ENCODE measurements at regions not wholly inside any gene's neighbourhood (a gene's known extent, or its start where the extent isn't known, plus 50 kb on each side); places are given as distances from the start of the nearest gene placed in this dataset.

GRCh38 chr4:79241846-79242245 is 84.0 kb downstream of the NAA11 start:
- no peaks in the 10 kb centered on the region for H3K9me3 Mint-ChIP-seq (ENCODE audit: insufficient read depth)
- H3K4me3 Mint-ChIP-seq, result no peak overlapping the region
- H3K27me3 Mint-ChIP-seq (ENCODE audit: low read depth), result no peaks in the 10 kb centered on the region
- no peaks in the 10 kb centered on the region for H3K36me3 Mint-ChIP-seq (ENCODE audit: low read depth)
- DNase-seq (no peak), ATAC-seq (no peak)
- POLR2A ChIA-PET, result no interaction called here
- CTCF ChIA-PET, result no interaction called here
- H3K27ac Mint-ChIP-seq, result no peak overlapping the region
- no peaks in the 10 kb centered on the region for H3K4me1 Mint-ChIP-seq (ENCODE audit: low read depth)

DNA sequence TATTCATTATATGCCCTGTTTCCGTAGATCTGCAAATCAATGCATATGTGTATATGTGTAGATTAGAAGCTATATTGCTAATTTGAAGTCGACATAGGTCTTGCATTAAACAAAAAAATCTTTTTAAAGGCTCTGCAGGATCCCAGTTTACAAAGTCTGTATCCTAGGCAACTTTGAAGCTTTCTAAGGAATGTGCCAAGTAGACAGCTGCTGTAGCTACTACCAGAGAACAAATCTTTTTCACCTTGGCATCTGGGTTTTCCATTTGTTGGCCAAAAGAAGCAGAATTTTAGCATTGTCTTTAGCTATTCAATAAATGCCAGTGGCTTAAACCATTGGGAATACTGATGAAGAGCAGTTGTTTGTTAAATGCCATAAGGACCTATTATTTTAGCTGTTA is 88.0 kb downstream of the NAA11 start:
- no peaks in the 10 kb centered on the region for H3K36me3 Mint-ChIP-seq (ENCODE audit: low read depth)
- CTCF ChIA-PET, result no interaction called here
- ATAC-seq (no peak), DNase-seq (no peak)
- H3K27me3 Mint-ChIP-seq (ENCODE audit: low read depth), result no peaks in the 10 kb centered on the region
- POLR2A ChIA-PET, result no interaction called here
- no peaks in the 10 kb centered on the region for H3K4me1 Mint-ChIP-seq (ENCODE audit: low read depth)
- H3K9me3 Mint-ChIP-seq (ENCODE audit: insufficient read depth), result no peaks in the 10 kb centered on the region
- no peak overlapping the region for H3K4me3 Mint-ChIP-seq
- no peak overlapping the region for H3K27ac Mint-ChIP-seq

DNA sequence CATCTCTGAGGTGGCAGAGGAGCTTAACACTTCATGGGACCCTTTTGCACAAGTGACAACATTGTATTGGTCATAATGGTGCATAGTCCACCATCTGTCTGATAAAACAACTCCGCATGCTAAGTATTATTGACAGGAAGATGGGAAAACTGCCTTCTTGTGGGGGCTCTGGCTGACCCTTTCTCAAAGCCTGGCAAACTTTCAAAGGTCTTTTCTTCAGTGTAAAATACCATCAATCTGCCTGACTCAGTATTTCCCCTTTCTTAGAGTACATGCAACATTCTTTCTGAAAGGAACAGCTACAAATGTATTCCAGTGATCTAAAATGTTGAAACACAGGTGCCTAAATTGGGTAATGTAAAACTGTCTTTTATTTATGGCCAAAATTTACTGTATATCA is 89.1 kb downstream of the NAA11 start:
- ChIA-PET CTCF (no interaction called here), POLR2A (no interaction called here)
- no peaks in the 10 kb centered on the region for H3K27me3 Mint-ChIP-seq (ENCODE audit: low read depth)
- H3K4me1 Mint-ChIP-seq (ENCODE audit: low read depth), result no peaks in the 10 kb centered on the region
- no peak overlapping the region for H3K27ac Mint-ChIP-seq
- H3K36me3 Mint-ChIP-seq (ENCODE audit: low read depth), result no peaks in the 10 kb centered on the region
- H3K9me3 Mint-ChIP-seq (ENCODE audit: insufficient read depth), result no peaks in the 10 kb centered on the region
- ATAC-seq, result no peak
- H3K4me3 Mint-ChIP-seq, result no peak overlapping the region
- no peak for DNase-seq

DNA sequence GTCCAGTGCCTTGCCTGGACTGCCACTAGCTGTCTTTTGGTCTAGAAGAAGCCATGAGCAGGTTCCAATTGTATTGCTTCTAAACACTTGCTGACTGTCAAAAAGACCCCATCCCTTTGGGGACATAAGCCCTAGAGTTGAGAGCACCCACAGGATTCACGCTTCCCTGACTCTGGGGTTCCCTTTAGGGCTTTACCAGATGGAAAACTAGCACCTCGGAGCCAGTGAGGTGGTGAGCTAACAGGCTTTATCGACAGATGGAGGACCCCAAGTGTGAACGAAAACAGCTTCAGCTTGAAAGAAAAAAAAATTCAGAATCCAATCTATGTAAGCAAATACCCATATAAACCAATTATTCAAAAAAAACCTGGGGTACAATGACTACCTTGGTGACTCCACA is 90.8 kb downstream of the NAA11 start:
- no peaks in the 10 kb centered on the region for H3K9me3 Mint-ChIP-seq (ENCODE audit: insufficient read depth)
- CTCF ChIA-PET, result no interaction called here
- POLR2A ChIA-PET, result no interaction called here
- no peak overlapping the region for H3K4me3 Mint-ChIP-seq
- H3K36me3 Mint-ChIP-seq (ENCODE audit: low read depth), result no peaks in the 10 kb centered on the region
- no peak overlapping the region for H3K27ac Mint-ChIP-seq
- H3K4me1 Mint-ChIP-seq (ENCODE audit: low read depth), result no peaks in the 10 kb centered on the region
- ATAC-seq, result no peak
- DNase-seq, result no peak
- H3K27me3 Mint-ChIP-seq (ENCODE audit: low read depth), result no peaks in the 10 kb centered on the region

GRCh38 chr4:79233820-79234219 is 92.0 kb downstream of the NAA11 start:
- CTCF ChIA-PET, result no interaction called here
- Mint-ChIP-seq H3K27me3 (ENCODE audit: low read depth) (no peaks in the 10 kb centered on the region), H3K4me3 (no peak overlapping the region), H3K27ac (no peak overlapping the region), H3K9me3 (ENCODE audit: insufficient read depth) (no peaks in the 10 kb centered on the region), H3K4me1 (ENCODE audit: low read depth) (no peaks in the 10 kb centered on the region), H3K36me3 (ENCODE audit: low read depth) (no peaks in the 10 kb centered on the region)
- POLR2A ChIA-PET, result no interaction called here
- ATAC-seq (no peak), DNase-seq (no peak)

DNA sequence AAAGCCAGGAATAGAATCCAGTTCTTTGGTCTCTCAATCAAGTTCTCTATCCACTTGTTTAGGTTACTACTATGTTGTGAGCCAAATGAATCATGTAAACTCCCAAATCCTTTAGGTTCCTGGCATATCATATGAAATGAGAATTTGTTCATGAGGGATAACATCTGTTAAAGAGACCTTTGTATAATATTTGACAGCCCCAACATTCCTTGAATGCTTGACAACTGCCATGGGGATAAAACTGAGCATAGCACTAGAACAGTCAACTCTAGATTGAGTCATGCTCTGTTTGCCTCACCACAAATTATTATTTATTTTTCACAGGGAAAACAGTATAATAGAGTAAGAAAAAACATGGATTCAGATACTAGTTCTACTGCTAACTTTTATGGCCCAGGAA is 93.3 kb downstream of the NAA11 start:
- no peak for ATAC-seq
- no peaks in the 10 kb centered on the region for H3K36me3 Mint-ChIP-seq (ENCODE audit: low read depth)
- no peaks in the 10 kb centered on the region for H3K27me3 Mint-ChIP-seq (ENCODE audit: low read depth)
- no peaks in the 10 kb centered on the region for H3K4me1 Mint-ChIP-seq (ENCODE audit: low read depth)
- no peak overlapping the region for H3K27ac Mint-ChIP-seq
- no peak for DNase-seq
- CTCF ChIA-PET, result no interaction called here
- no peaks in the 10 kb centered on the region for H3K9me3 Mint-ChIP-seq (ENCODE audit: insufficient read depth)
- POLR2A ChIA-PET, result no interaction called here
- no peak overlapping the region for H3K4me3 Mint-ChIP-seq

DNA sequence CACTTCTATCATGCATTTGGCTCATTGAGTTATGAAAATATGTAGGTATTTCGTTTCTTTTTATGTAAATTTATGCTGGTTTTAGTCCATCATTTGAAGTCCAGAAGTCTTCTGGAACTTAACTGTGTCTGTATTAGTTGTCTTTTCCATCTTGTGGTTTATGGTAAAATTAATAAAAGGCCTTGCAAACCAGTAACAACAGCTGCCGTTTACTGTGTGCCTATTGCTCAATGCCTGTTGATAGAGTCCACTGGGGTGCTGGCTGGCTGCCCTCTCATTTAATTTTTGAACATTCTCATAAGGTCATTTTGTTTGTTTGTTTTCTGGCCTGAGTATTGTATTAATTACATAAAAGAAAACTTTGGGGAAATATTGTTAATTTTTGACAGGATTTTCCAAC is 98.0 kb downstream of the NAA11 start:
- DNase-seq, result no peak
- no peak for ATAC-seq
- ChIA-PET CTCF (no interaction called here), POLR2A (no interaction called here)
- Mint-ChIP-seq H3K27ac (no peak overlapping the region), H3K27me3 (ENCODE audit: low read depth) (no peaks in the 10 kb centered on the region), H3K4me3 (no peak overlapping the region), H3K36me3 (ENCODE audit: low read depth) (no peaks in the 10 kb centered on the region), H3K9me3 (ENCODE audit: insufficient read depth) (no peaks in the 10 kb centered on the region), H3K4me1 (ENCODE audit: low read depth) (no peaks in the 10 kb centered on the region)

GRCh38 chr4:79225360-79225759 is 100.5 kb downstream of the NAA11 start:
- H3K27ac Mint-ChIP-seq, result no peak overlapping the region
- no peaks in the 10 kb centered on the region for H3K36me3 Mint-ChIP-seq (ENCODE audit: low read depth)
- H3K27me3 Mint-ChIP-seq (ENCODE audit: low read depth), result no peaks in the 10 kb centered on the region
- H3K4me3 Mint-ChIP-seq, result no peak overlapping the region
- DNase-seq (no peak), ATAC-seq (no peak)
- no peaks in the 10 kb centered on the region for H3K9me3 Mint-ChIP-seq (ENCODE audit: insufficient read depth)
- POLR2A ChIA-PET, result no interaction called here
- CTCF ChIA-PET, result no interaction called here
- no peaks in the 10 kb centered on the region for H3K4me1 Mint-ChIP-seq (ENCODE audit: low read depth)

DNA sequence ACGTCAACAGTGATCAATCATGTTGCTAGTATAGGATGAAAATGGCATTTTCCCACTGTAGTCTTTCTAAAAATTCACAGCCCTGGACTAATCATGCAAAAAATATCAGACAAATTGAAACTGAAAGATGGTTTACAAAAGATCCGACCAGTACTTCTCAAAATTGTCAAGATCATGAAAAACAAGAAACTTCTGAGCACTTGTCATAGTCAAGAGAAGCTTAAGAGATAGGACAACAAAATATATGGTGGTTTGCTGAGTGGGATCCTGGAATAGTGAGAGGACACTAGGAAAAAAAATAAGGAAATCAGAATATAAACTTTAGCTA is 101.1 kb downstream of the NAA11 start:
- ATAC-seq (no peak), DNase-seq (no peak)
- Mint-ChIP-seq H3K36me3 (ENCODE audit: low read depth) (no peaks in the 10 kb centered on the region), H3K4me3 (no peak overlapping the region), H3K27ac (no peak overlapping the region), H3K4me1 (ENCODE audit: low read depth) (no peaks in the 10 kb centered on the region), H3K27me3 (ENCODE audit: low read depth) (no peaks in the 10 kb centered on the region), H3K9me3 (ENCODE audit: insufficient read depth) (no peaks in the 10 kb centered on the region)
- CTCF ChIA-PET, result no interaction called here
- POLR2A ChIA-PET, result no interaction called here

DNA sequence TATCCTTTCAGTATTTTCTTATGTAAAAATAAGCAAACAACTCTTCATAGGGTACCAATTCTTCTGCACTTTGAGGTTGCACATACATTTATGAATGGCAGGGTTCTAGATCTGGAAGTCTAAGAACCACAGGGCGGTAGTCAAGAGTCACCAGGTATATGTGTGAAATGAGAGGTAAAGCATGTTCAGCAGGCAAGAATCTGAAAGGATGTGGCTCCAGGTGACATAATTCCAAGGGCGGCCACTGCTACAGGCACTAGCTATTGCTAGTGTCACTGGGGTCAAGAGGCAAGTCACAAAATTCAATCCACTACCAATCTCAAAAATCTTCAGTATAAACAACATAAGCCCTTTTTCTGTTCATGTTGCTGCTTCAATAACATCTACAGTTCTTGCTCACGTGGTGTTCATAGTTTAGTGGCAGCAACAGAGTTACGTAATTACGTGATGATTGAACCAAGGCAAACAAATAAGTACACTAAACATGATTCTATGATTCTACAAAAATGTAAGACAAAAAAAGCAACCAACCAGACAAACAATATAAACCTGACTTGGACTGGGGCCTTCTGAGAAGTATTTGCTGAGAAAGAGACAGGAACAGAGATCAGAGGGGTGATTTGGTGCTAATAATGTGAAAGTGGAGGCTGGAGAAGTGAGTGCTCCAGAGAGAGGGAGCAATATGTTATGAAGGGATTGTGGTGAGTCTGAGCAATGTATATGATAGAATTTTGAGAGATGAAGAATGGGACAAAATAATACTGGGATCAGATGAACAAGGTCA is 101.7 kb downstream of the NAA11 start:
- POLR2A ChIA-PET, result no interaction called here
- Mint-ChIP-seq H3K27me3 (ENCODE audit: low read depth) (no peaks in the 10 kb centered on the region), H3K4me1 (ENCODE audit: low read depth) (no peaks in the 10 kb centered on the region), H3K36me3 (ENCODE audit: low read depth) (no peaks in the 10 kb centered on the region), H3K9me3 (ENCODE audit: insufficient read depth) (no peaks in the 10 kb centered on the region), H3K4me3 (no peak overlapping the region), H3K27ac (no peak overlapping the region)
- CTCF ChIA-PET, result no interaction called here
- ATAC-seq, result no peak
- DNase-seq, result no peak

DNA sequence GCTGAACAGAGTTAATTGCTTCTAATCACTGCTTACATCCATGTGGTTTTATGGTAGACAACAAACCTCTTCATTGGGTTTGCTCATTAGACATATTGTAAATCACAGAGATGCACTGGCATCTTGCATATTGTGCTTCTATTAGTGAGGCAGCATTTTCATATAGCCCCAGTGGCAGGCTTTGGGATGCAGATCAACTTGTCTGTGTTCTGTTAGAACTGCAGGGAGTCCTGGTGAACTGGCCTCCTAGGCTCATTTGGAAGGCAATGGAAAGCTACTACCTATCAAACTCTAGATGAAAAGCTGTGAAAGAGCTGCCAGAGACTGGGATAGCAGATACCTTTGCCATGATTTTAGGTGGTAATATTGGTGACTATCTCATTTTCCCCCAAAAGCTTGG is 108.8 kb downstream of the NAA11 start:
- no peaks in the 10 kb centered on the region for H3K27me3 Mint-ChIP-seq (ENCODE audit: low read depth)
- H3K4me3 Mint-ChIP-seq, result no peak overlapping the region
- no peak overlapping the region for H3K27ac Mint-ChIP-seq
- no peaks in the 10 kb centered on the region for H3K9me3 Mint-ChIP-seq (ENCODE audit: insufficient read depth)
- no peak for DNase-seq
- ChIA-PET CTCF (no interaction called here), POLR2A (no interaction called here)
- H3K4me1 Mint-ChIP-seq (ENCODE audit: low read depth), result no peaks in the 10 kb centered on the region
- H3K36me3 Mint-ChIP-seq (ENCODE audit: low read depth), result no peaks in the 10 kb centered on the region
- ATAC-seq, result no peak

- no peak overlapping the region for H3K4me3 Mint-ChIP-seq
- no peaks in the 10 kb centered on the region for H3K27me3 Mint-ChIP-seq (ENCODE audit: low read depth)
- H3K27ac Mint-ChIP-seq, result no peak overlapping the region
- no peak for DNase-seq
- no peaks in the 10 kb centered on the region for H3K36me3 Mint-ChIP-seq (ENCODE audit: low read depth)
- no peaks in the 10 kb centered on the region for H3K9me3 Mint-ChIP-seq (ENCODE audit: insufficient read depth)
- CTCF ChIA-PET, result no interaction called here
- no peak for ATAC-seq
- POLR2A ChIA-PET, result no interaction called here
- no peaks in the 10 kb centered on the region for H3K4me1 Mint-ChIP-seq (ENCODE audit: low read depth)
These were observed 112.2 kb downstream of the NAA11 start for GRCh38 chr4:79213702-79214101.

- H3K27ac Mint-ChIP-seq, result no peak overlapping the region
These were observed 112.9 kb downstream of the NAA11 start for GRCh38 chr4:79213010-79213409.

More at GRCh38 chr4:79213010-79213409, 112.9 kb downstream of the NAA11 start:
- H3K9me3 Mint-ChIP-seq (ENCODE audit: insufficient read depth), result no peaks in the 10 kb centered on the region
- ChIA-PET CTCF (no interaction called here), POLR2A (no interaction called here)
- no peaks in the 10 kb centered on the region for H3K36me3 Mint-ChIP-seq (ENCODE audit: low read depth)
- no peak for ATAC-seq
- no peak for DNase-seq
- no peak overlapping the region for H3K4me3 Mint-ChIP-seq
- H3K27me3 Mint-ChIP-seq (ENCODE audit: low read depth), result no peaks in the 10 kb centered on the region
- H3K4me1 Mint-ChIP-seq (ENCODE audit: low read depth), result no peaks in the 10 kb centered on the region

All from activated CD8-positive, alpha-beta T cell treated with anti-CD3 and anti-CD28 coated beads, Interleukin-2, amount 10 ng/mL, durations not matched to agents 7 days and 5 days (primary cell).